ENCODE measurements at regions not wholly inside any gene's neighbourhood (a gene's known extent, or its start where the extent isn't known, plus 50 kb on each side); places are given as distances from the start of the nearest gene placed in this dataset.

GRCh38 chr3:40862946-40863345 is 336.4 kb upstream of the CTNNB1 start:
- TF ChIP-seq, protein P1, sequence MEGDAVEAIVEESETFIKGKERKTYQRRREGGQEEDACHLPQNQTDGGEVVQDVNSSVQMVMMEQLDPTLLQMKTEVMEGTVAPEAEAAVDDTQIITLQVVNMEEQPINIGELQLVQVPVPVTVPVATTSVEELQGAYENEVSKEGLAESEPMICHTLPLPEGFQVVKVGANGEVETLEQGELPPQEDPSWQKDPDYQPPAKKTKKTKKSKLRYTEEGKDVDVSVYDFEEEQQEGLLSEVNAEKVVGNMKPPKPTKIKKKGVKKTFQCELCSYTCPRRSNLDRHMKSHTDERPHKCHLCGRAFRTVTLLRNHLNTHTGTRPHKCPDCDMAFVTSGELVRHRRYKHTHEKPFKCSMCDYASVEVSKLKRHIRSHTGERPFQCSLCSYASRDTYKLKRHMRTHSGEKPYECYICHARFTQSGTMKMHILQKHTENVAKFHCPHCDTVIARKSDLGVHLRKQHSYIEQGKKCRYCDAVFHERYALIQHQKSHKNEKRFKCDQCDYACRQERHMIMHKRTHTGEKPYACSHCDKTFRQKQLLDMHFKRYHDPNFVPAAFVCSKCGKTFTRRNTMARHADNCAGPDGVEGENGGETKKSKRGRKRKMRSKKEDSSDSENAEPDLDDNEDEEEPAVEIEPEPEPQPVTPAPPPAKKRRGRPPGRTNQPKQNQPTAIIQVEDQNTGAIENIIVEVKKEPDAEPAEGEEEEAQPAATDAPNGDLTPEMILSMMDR (IDR thresholded peaks at IDR 0.05), result no peak
- no peak for TF ChIP-seq POLR2A (IDR thresholded peaks at IDR 0.05; ENCODE audit: low read depth)
- TF ChIP-seq EP300 (IDR thresholded peaks at IDR 0.05), result no peak
